Activated T-cell treated with anti-CD3 and anti-CD28 coated beads for 4 hours (primary cell): ENCODE measurements at regions not wholly inside any gene's neighbourhood (a gene's known extent, or its start where the extent isn't known, plus 50 kb on each side); places are given as distances from the start of the nearest gene placed in this dataset.

ENCODE experiments used
- DNase-seq: peaks from one replicate; pipeline ENCODE4 v3.0.0-alpha.2; 2020

DNA sequence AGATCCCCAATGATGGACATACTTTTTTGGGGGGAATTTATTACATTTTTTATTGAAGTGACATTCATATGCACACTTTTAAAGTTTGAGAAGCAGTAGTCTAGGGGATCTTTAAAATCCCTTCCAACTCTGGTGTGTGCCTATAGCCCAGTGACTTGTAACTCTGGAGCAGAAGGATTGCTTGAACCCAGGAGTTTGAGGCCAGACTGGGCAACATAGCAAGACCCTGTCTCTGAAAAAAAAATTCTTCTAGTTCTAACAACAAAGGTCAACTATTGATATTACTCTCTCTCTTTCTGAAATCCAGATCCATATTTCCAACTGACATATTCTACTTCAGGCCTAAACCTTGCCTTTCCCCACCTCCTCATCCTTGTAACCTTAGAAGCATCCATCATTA lies 148.2 kb upstream of the SPRY4 start:
- DNase-seq = no peak

GRCh38 chr5:142472306-142472951 lies 147.6 kb upstream of the SPRY4 start:
- DNase-seq = peak; percentile 37

DNA sequence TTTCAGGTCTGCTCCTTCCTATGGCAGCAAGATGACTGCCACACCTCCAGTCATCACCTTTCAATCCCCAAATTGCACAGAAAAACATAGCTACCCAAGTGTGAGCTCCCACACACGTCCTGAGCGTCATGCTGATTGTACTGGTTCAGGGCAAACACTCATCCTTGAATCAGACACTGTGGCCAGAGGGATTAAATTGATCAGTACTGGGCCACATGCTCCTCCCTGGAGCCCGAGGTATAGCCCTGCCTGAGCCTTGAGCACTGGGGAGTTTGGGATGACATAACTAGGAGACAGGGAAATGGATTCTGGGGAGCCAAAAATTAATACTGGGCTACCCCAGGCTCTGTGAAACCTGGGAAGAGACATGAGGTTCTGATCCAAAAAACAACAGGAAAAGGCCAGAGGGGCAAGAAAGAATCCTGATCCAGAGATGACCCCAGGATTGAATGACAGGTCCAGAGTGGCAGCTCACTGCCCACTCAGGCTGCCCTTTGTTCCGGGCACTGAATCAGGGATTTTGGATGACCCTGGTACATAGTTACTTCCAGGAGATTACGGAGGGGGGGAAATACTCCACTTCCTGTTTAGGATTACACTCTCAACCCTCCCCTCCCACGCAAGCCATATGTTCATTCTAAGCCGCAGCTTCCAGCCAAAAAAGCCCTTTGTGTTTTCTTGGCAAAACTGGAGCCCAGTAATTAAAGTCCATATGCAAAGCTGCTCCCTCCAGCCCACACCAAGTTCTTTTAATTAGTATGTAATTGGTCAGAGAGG lies 141.6 kb upstream of the SPRY4 start:
- no peak for DNase-seq

DNA sequence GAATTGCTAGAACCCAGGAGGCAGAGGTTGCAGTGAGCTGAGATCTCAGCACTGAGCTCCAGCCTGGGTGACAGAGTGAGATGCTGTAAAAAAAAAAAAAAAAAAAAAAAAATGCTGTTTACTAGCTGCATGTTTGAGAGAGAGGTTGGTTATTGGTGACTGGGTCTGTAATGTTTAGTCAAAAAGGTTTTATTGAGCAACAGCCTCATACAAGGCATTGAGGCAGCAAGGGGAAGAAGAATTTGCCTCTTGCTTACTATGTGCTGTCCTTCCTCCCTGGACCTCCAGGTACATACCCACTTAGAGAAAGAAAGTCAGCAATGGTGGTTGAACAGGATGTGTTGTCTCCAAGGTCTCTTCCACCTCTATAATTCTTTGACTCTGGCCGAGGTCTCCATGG lies 140.7 kb upstream of the SPRY4 start:
- no peak for DNase-seq

- DNase-seq = no peak
These were observed 139.1 kb upstream of the SPRY4 start for GRCh38 chr5:142463904-142464303.

- no peak for DNase-seq
These were observed 136.3 kb upstream of the SPRY4 start for GRCh38 chr5:142461028-142461590.

DNA sequence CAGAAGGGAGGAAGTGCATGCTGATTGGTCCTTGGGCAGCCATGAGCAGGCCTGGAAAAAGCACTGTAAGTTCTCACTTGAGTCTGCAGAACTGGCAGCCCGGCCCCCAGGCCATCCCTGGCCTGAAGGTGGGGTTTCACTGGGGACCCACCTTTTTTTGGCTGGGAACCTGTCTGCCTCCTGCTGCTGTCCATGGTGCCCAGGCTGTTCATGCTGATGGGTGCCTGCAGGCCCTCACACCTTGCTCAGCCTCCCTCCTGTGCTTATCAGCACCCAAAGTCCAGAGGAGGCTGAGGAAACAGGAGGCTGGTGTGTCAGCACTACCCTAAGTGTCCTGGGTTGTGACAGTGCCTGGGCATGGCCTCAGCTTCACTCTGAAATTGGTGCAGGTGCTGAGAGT lies 134.4 kb upstream of the SPRY4 start:
- DNase-seq = no peak

GRCh38 chr5:142455856-142456255 lies 131.0 kb upstream of the SPRY4 start:
- no peak for DNase-seq

DNA sequence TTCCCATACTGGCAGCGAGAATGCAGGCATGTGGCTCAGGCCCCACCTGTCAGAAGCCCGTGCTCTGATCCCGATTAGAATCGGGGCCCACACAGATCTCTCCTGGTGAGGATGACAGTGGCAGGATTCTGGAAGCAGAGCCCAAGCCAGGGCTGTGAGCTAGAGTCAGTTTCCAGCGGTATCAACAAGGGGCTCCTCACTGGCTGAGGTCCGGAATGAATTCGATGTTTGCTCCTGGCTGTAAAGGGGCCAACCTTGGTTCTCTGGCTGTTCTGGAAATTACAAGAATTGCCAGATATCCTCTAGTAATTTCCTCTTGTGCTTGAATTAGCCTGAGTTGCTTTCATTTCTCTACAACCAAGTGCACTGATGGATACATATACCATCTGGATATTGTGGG lies 129.1 kb upstream of the SPRY4 start:
- DNase-seq = no peak

- DNase-seq = no peak
These were observed 125.6 kb upstream of the SPRY4 start for GRCh38 chr5:142450419-142450818.

DNA sequence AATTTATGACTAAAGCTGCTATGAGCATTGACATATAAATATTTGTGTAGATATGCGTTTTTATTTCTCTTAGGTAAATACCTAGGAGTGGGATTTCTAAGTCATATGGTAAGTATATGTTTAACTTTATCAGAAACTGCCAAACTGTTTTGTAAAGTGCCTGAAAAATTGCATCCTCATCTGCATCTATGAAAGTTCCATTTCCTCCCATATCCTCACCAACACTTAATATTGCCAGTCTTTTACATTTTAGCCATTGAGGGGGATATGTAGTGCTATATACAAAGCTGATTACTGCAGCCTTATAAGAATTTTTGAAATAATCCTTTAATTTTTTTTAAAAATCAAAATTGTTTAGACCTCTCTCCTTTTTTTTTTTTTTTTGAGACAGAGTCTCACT lies 123.1 kb upstream of the SPRY4 start:
- DNase-seq = no peak

GRCh38 chr5:142446960-142447279 lies 122.1 kb upstream of the SPRY4 start:
- no peak for DNase-seq

DNA sequence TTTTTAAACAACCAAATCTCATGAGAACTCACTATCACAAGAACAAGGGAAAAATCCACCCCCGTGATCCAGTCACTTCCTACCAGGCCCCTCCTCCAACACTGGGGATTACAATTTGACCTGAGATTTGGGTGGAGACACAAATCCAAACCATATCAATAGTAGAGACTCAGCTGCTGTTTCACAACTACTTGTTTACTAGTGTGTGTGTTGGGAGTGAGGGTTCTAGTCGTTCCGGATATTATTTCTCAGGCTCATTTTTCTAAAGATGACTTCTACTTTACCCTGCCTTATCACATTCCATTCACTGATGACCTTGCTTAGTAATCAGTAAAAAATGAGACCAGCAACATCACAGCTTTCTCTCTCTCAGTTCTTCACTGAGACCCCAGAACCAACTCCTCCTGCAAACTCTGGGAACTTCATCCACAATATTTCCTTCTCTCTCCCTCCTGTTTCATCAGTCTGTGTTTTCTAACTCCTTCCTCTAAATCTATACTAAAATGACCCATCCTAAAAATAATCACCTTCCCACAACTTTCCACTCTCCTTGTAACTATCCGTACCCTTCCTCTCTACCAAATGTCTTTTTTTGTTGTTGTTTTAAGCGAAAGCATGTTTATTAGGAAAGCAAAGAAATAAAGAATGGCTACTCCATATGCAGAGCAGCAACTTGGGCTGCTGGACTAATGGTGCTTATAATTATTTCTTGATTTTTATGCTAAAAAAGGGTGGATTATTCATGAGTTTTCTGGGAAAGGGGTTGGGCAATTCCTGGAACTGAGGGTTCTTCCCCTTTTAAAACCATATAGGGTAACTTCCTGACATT lies 121.5 kb upstream of the SPRY4 start:
- DNase-seq = no peak

DNA sequence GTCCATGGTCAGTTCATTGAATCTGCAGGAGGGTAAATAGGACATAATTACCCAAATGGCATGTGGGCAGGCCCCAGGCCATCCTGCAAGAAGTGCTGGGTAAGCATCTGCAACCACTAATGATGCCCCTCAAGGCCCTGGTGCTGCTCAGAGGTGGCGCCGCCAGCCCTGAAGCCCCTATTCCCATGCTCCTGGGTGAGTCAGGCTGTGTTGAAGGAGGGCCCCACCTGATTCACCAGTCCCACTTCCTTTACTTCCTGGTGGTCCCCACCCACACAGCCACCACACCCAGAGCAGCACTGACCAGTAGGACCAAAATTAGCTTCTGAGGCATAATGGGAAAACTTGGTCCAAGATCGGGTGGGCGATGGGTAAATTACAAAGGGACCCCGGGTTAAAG lies 120.4 kb upstream of the SPRY4 start:
- no peak for DNase-seq

GRCh38 chr5:142441616-142442015 lies 116.8 kb upstream of the SPRY4 start:
- DNase-seq = no peak

DNA sequence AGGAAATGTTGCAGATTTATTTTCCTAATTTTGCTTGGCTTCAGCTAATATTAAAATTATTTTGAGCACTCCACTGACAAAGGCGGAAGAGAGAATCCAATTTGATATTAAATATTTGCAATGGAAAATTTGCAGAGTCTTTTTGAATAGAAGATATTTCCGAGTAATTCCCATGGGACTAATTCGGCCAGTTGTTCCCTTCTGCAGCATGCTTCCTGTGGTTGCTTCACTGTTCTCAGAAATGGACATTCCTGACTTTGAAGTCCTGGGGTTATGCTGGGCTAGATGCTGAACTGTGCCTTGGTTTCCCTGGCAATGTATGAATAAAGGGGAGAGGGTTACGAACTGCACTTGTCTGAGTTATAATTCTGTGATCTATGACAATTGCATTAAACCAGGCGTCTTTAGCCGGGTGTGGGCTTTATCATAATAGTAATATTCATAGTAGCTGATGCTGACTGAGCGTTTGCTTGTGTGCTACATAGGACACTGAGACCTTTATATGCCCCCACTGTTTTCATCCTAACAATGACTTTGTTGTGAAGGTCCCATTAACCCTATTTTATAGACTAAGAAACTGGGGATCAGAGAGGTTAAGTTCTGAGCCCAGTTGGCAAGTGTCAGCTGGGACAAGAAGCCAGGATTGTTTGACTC lies 114.5 kb upstream of the SPRY4 start:
- DNase-seq = no peak

GRCh38 chr5:142438573-142438972 lies 113.8 kb upstream of the SPRY4 start:
- DNase-seq = no peak

DNA sequence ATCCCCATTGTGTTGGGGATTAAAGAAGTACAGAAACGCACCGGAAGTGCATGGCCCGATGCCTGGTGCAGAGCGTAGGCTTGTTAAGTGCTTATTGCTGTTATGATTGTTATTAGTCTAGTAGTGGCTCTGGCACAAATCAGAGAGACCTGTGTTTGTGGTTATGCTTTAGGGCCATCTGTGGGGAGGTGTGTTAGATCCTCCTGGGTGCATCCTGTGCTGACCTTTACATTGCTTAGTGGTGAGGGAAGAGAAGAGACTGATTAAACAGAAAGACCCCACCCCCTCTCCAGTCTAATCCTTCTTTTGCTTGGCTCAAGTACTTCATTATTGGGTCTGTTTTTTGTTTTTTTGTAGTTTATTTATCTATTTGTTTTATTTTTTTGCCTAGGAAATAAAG lies 112.7 kb upstream of the SPRY4 start:
- DNase-seq = no peak

- no peak for DNase-seq
These were observed 110.7 kb upstream of the SPRY4 start for GRCh38 chr5:142435410-142436115.

GRCh38 chr5:142434322-142434612 lies 109.4 kb upstream of the SPRY4 start:
- no peak for DNase-seq

- no peak for DNase-seq
These were observed 108.9 kb upstream of the SPRY4 start for GRCh38 chr5:142433526-142434321.

GRCh38 chr5:142432961-142433360 lies 108.1 kb upstream of the SPRY4 start:
- DNase-seq = no peak
